GM21529 (cell line): ENCODE measurements at regions not wholly inside any gene's neighbourhood (a gene's known extent, or its start where the extent isn't known, plus 50 kb on each side); places are given as distances from the start of the nearest gene placed in this dataset.
"Not testable (repeated sequence)": the region's sequence is repeated elsewhere in the genome, so short reads cannot be mapped to it uniquely, and the experiment has no call there.

ENCODE experiments used
- ATAC-seq: cut with Tn5 transposase; IDR thresholded peaks from one replicate; pipeline ENCODE4 v1.9.1; 2021; ENCODE audit not compliant: unreplicated experiment

DNA sequence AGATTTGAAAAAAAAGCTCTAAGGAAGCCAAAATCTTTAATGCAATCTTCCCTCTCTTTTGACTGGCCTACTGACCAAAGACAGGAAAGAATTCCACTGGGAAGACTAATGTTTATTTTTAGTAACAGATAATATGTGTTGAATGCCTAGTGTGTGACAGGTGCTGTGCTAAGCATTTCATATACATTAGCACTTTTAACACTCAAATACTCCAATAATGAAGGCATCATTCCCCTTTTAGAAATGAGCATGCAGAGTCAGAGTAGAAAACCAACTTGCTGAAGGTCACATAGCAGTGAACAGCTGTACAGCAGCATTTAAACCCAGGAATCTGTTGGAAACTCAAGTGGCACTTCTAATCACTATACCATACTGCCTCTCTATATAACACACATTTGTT is 170.6 kb downstream of the MINAR1 start:
- no peak for ATAC-seq

DNA sequence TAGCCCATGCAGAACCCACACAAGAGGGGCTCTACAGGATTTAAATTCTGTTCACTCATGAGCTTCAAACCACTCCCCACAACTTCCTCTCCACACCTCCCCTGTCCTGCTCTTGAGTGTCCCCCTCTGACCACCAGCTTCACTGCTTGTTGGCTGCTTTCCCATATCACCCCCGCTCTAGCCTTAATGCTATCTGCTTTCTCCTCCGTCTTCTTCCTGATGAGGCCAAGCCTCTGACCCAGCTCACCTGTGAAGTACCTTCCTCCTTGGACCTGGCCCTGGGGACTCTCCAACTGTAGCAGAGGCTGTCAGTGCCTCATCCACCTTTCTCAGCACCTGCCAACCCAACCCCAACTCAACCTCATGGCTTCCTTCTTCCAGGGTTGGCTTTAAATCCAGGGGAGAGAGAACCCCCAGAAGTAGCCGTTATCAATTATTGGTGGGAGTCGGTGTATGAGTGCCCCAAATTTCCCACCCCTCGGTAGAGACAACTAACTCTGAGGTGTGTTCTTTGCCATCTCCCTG is 174.8 kb downstream of the MINAR1 start:
- ATAC-seq = no peak

DNA sequence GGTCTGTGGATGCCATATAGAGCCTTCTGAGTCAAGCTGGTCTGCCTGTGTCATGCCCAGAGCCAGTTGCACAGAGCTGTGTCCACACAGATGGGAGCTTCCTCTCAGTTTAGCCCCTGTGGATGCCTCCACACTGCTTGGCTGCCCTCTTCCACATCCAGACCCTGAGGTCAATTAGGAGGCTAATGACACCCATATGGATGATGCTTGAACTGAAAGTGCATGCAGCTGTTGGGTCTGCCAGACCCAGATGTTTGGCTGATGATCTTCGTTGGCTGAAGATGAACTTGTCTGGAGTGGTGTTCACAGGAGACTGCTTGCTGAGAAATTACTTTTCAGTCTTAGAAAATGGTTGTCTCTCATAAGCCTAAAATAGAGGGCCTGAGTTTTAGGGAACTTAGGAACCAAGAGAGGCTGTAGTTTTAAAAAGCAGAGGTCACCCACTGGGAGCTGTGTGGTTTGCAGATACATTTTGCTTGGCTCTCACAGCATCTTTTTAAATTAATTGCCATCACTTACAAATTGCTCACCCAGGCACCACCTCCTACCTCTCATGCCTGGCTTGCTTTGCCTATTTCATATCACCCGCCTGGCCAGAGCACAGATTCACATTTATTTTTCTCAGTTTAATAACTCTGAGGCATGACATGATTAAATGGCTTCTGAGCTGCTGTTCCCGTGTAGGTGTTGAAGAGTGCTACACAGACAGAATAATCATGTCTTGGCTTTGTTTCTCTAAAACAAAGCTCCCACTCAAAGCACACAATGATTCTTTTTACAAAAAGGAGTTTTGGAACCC is 176.1 kb downstream of the MINAR1 start:
- no peak for ATAC-seq

DNA sequence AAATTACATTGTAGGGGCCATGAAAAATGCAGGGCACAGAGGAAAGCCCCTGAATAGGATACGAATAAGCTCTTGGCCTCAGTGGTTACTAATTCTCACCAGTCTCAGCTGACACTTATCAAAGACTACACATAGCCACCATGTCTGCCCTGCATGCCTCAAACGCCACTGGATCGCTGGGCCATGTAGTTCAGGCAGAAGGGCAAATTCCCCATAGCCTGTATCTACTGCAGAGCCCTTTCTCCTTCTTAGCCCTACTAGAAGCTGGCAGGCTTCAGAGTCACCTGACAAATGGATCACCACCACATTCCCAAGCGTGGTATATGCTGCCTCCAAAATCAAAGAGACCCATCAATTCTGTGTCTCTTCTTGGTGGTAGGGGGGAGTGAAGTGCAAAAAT is 177.4 kb downstream of the MINAR1 start:
- ATAC-seq = no peak

- ATAC-seq = no peak
Measured at GRCh38 chr15:79610021-79610420, 177.9 kb downstream of the MINAR1 start.

DNA sequence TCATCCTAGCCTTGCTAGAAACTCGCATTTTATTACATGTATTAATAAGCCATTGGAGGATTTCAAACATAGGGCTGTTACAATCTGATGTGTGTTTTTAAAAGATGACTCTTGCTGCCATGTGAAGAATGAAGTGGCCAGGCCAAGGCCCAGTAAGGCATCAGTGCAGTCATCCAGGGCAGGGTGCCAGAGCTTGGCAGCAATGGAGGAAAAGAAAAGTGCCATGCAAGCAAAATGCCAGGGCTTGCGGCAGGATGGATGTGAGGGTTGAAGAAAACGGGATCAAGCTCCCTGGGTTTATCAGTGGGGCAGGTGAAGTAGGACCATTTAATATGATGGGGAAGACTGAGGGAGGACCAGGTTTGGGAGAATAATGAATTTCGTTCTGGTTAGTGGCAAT is 183.6 kb downstream of the MINAR1 start:
- no peak for ATAC-seq

DNA sequence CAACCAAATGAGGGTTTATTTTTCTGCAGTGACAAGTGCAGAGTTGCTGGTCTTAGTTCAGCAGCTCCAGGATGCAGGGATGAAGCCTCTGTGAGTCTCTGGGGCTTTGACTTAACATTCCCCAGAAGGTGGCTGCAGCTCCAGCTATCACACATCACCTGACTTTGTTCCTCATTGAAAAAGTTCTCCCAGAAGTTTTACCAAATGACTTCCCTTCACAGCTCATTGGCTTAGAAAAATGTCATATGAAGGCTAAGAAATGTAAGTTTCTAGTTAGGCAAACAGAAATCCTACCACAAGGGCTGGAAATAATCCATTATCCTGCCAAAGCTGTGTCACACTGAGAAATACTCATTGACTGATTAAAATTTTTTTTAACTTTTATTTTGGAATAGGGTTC is 184.9 kb downstream of the MINAR1 start:
- no peak for ATAC-seq

GRCh38 chr15:79620112-79620857 is 188.1 kb downstream of the MINAR1 start:
- no peak for ATAC-seq

GRCh38 chr15:79621805-79622204 is 189.7 kb downstream of the MINAR1 start:
- ATAC-seq = not testable (repeated sequence)

- no peak for ATAC-seq
Measured at GRCh38 chr15:79623488-79623887, 191.4 kb downstream of the MINAR1 start.

GRCh38 chr15:79629687-79630086 is 197.6 kb downstream of the MINAR1 start:
- ATAC-seq = no peak

- no peak for ATAC-seq
Measured at GRCh38 chr15:79632457-79632856, 200.3 kb downstream of the MINAR1 start.

DNA sequence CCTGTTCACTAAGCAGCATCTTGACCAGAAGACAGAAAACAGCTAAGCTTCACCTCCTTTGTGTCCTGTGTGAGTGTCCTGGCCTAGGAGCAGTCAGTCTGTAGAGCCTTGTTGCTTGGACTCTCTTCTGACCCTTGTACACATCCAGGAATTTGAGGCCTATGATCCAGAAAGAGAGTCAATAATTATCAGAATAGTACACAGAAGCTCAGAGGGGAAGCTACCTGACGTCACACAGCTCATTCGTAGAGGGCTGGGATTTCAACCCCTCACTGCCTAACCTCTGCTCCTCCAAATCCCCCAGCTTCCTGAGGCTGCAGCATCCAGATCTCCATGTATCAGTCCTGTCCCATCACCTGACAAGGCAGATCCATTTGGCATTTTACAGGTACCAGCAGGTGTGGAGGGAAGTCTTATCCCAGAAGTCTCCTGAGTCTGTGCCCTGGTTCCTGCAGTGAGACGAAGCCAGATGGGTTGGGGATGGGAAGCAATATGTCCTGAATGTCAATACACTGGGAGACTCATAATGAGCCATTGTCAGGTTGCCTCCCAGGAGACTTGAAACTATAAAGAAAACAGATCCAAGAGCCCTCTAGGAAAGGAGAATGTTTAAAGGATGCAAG is 203.1 kb downstream of the MINAR1 start:
- ATAC-seq = no peak

DNA sequence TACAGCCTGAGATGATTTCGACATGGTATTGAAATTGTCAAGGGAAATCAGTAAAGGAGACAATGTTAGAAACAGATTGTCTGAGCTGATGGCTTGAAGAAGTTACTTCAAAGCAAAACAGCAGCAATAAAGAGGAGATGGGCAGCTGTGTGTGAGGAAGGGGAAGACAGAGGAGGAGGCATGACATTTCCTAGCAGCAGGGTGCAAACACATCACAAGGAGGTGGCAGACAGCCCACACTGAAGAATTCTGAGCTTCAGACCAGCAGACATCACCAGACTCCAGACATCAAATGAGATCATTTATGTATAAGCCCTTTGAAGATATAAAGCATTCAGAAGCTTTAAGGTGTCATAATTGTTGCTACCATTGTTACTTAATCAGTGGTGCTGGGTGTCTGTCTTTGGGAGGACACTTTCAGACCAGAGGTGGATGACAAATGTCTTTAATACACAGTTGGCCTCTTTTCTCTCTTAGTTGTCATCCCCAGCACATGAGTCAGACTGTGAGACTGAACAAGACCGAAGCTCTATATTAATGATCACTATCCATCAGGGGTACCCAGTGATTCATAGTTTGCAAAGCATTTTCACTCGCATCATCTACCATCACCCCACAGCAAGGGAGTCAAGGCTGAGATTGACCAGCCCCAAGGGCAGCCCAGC is 203.9 kb downstream of the MINAR1 start:
- ATAC-seq = no peak

GRCh38 chr15:79640206-79640605 is 208.1 kb downstream of the MINAR1 start:
- ATAC-seq = no peak

DNA sequence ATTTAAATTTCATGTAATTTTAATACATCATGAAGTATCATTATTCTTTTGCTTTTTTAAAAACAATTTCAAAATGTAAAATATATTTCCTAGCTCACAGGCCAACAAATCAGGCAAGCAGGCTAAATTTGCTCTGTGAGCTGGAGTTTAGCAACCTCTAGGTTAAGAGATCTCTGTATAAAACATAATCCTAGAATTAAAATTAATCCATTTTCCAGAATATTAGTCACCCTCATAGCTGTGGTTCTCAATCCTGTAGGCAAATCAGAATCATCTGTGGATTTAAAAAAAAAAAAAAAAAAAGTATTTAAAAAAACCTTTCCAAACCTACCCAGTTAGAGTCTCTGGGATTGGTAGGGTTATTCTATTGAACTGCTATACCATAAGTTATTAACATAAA is 209.7 kb downstream of the MINAR1 start:
- no peak for ATAC-seq

DNA sequence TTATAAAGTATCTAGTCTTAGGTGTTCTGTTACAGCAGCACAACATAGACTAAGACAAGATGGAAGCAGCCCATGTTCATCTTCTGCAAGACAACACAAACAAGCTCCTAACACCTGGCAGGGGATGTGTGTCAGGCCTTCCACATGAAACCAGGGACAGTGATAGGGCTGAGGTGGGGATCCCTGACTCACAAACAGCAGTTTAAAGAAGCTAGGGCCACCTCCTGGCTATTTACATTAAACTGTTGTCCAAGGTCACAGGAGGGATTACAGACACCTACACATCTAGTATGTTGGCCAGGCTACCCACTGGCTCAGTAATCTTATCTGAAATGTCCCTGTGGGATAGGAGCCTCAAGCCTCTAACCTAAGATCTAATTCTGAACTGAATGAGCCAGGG is 211.3 kb downstream of the MINAR1 start:
- ATAC-seq = no peak

DNA sequence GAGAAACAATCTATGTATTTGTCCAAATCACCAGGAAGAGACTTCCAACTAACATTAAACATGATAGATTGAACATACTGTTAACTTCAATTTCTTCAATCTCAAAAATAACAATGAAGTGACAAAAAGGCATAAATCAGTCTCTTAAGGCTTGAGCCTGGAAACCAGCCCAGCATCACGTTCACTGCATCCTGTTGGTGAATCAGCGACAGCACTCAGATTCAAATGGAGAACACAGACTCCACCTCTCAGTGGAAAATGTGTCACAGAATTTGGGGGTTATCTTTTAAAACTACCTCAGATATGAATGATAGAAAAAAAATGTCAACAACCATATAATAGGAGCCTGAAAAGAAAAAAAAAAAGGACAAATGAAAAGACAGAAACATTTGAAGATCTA is 212.0 kb downstream of the MINAR1 start:
- ATAC-seq = no peak

DNA sequence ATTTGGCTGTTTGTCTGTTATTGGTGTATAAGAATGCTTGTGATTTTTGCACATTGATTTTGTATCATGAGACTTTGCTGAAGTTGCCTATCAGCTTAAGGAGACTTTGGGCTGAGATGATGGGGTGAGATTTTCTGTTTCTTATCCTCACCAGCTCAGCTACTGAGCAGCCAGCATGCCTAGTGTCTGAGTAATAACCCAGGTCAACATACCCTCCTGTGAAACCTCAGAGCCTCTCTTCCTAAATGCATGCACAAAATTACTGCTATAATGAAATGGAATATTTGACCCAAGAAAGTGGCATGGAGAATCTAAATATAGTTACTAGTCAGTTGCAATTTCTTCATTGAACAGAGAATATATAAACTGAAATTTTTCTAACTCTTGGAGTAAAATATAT is 220.8 kb downstream of the MINAR1 start:
- not testable (repeated sequence) for ATAC-seq

DNA sequence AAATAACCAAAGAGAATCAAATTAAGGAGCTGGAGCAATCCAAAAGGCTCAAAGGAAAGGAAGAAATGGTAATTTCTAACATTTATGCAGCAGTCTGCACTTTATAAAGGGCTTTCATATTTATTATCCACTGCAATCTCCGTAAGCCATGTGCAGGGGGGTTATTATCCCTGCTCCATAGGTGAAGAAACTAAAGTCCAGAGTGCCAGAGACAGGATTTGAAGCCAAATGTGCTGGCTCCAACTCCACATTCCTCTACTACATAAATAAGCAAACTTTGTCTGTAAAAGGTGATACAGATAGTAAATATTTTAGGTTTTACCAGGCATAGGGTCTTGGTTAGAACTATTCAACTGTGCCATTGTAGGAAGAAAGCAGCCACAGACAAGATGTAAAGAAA is 221.4 kb downstream of the MINAR1 start:
- ATAC-seq = no peak
